GM12878 (cell line): ENCODE measurements at regions not wholly inside any gene's neighbourhood (a gene's known extent, or its start where the extent isn't known, plus 50 kb on each side); places are given as distances from the start of the nearest gene placed in this dataset.

Experiments
- ATF3 ChIP-seq: IDR thresholded peaks from 2 replicates; pipeline ENCODE4 v1.6.1; 2011; ENCODE audit warnings: low read depth, mild to moderate bottlenecking, low read length, moderate library complexity, borderline replicate concordance; ENCODE audit errors: extremely low read depth
- CTCF ChIP-seq, 3 experiments: IDR thresholded peaks in 2 of 3; conservative IDR thresholded peaks in 1 of 3; 2 replicates each; pipeline ENCODE4 v1.5.1; 2011; ENCODE audit warnings: low read depth in 3 of 3, low read length in 3 of 3, mild to moderate bottlenecking in 3 of 3, control low read depth in 2 of 3, moderate library complexity in 2 of 3, inconsistent platforms in 1 of 3, mixed read lengths in 1 of 3; ENCODE audit not compliant: control insufficient read depth in 2 of 3, insufficient read depth in 1 of 3; ENCODE audit errors: extremely low read depth in 1 of 3
- POLR2AphosphoS5 ChIP-seq: IDR thresholded peaks from 2 replicates; pipeline ENCODE4 v1.6.1; 2011; ENCODE audit warnings: mild to moderate bottlenecking, low read length, inconsistent platforms

DNA sequence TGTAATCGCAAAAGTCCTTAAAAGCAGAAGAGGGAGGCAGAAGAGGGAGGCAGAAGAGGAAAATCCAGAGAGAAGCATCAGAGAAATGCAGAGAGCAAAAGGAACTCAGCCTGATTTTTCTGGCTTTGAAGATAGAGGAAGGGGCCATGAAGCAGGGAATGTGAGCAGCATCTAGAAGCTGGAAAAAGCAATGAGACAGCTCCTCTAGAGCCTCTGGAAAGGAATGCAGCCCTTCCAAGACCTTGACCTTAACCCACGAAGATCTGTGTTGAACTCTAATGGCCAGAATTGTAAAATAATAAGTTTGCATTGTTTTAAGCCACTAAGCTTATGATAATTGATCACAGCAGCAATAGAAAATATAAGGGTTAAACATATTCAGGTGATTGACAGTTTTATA, 159.6 kb downstream of the ATPSCKMT start:
- TF ChIP-seq CTCF (IDR thresholded peaks at IDR 0.05 in 2 of 3, conservative IDR thresholded peaks at IDR 0.05 in 1 of 3; ENCODE audit: control insufficient read depth in 2 of 3, extremely low read depth in 1 of 3, insufficient read depth in 1 of 3, low read depth in 3 of 3, low read length in 3 of 3) (no peak), POLR2AphosphoS5 (no peak), ATF3 (no peak)
